GM06990 (cell line): ENCODE measurements at regions not wholly inside any gene's neighbourhood (a gene's known extent, or its start where the extent isn't known, plus 50 kb on each side); places are given as distances from the start of the nearest gene placed in this dataset.

Experiments
- DNase-seq: peaks from one replicate; pipeline ENCODE4 v3.0.0-alpha.2; 2011; ENCODE audit not compliant: insufficient read length; ENCODE audit errors: extremely low read depth
- H3K27me3 ChIP-seq: replicated peaks from 2 replicates; pipeline ENCODE4 v1.6.0; 2011; ENCODE audit warnings: low read length; ENCODE audit not compliant: control insufficient read depth, insufficient read depth
- H3K36me3 ChIP-seq: 2 replicates; pipeline ENCODE4 v1.5.1; 2011; ENCODE audit warnings: low read length; ENCODE audit not compliant: control insufficient read depth, insufficient read depth
- H3K4me3 ChIP-seq: replicated peaks from 2 replicates; pipeline ENCODE4 v1.5.1; 2011; ENCODE audit warnings: low read depth, mild to moderate bottlenecking, control low read depth, low read length
- CTCF ChIP-seq: IDR thresholded peaks from 2 replicates; pipeline ENCODE4 v1.5.1; 2011; ENCODE audit warnings: low read length, control low read depth, mild to moderate bottlenecking, inconsistent platforms; ENCODE audit not compliant: insufficient read depth, poor library complexity, severe bottlenecking

- no peak for TF ChIP-seq CTCF
- H3K27me3 ChIP-seq: no peaks in the 10 kb centered on the region
- H3K36me3 ChIP-seq: no peaks in the 10 kb centered on the region
- H3K4me3 ChIP-seq: no peak overlapping the region
- no peak for DNase-seq
Observed at GRCh38 chr5:24141046-24141445, 503.7 kb downstream of the CDH10 start.

GRCh38 chr5:24142341-24142740 lies 502.4 kb downstream of the CDH10 start:
- H3K36me3 ChIP-seq: no peaks in the 10 kb centered on the region
- H3K27me3 ChIP-seq: no peaks in the 10 kb centered on the region
- DNase-seq: no peak
- H3K4me3 ChIP-seq: no peak overlapping the region
- TF ChIP-seq CTCF: no peak

GRCh38 chr5:24145806-24146205 lies 499.0 kb downstream of the CDH10 start:
- H3K27me3 ChIP-seq: no peaks in the 10 kb centered on the region
- TF ChIP-seq CTCF: no peak
- H3K36me3 ChIP-seq: no peaks in the 10 kb centered on the region
- H3K4me3 ChIP-seq: no peak overlapping the region
- DNase-seq: no peak

GRCh38 chr5:24161559-24161958 lies 483.2 kb downstream of the CDH10 start:
- Histone ChIP-seq H3K36me3 (no peaks in the 10 kb centered on the region), H3K27me3 (no peaks in the 10 kb centered on the region), H3K4me3 (no peak overlapping the region)
- no peak for TF ChIP-seq CTCF
- DNase-seq: no peak

- DNase-seq: no peak
- H3K4me3 ChIP-seq: no peak overlapping the region
- no peaks in the 10 kb centered on the region for H3K27me3 ChIP-seq
- no peaks in the 10 kb centered on the region for H3K36me3 ChIP-seq
- TF ChIP-seq CTCF: no peak
Observed at GRCh38 chr5:24162343-24162742, 482.4 kb downstream of the CDH10 start.

- Histone ChIP-seq H3K27me3 (no peaks in the 10 kb centered on the region), H3K4me3 (no peak overlapping the region), H3K36me3 (no peaks in the 10 kb centered on the region)
- DNase-seq: no peak
- TF ChIP-seq CTCF: no peak
Observed at GRCh38 chr5:24163091-24163490, 481.7 kb downstream of the CDH10 start.
